Loucy (cell line): ENCODE measurements at regions not wholly inside any gene's neighbourhood (a gene's known extent, or its start where the extent isn't known, plus 50 kb on each side); places are given as distances from the start of the nearest gene placed in this dataset.
A peak's percentile ranks its signal among the peaks of the same experiment; 100 is the strongest.

ENCODE experiments used
- H2AFZ ChIP-seq: fragments of 200-600 bp; sonication (generic); 2 replicates; pipeline ENCODE4 v1.6.0; 2016; ENCODE audit warnings: antibody characterized with exemption, mild to moderate bottlenecking, low read length, moderate library complexity
- H3F3A ChIP-seq: fragments of 200-600 bp; 2 replicates; pipeline ENCODE4 v1.6.0; 2016; ENCODE audit warnings: antibody characterized with exemption, low read depth, mild to moderate bottlenecking
- H3K27me3 ChIP-seq: fragments of 200-600 bp; sonication (generic); 2 replicates; pipeline ENCODE4 v1.6.1; 2014; ENCODE audit warnings: low read length, mild to moderate bottlenecking; ENCODE audit not compliant: insufficient read depth, poor library complexity, severe bottlenecking
- H3K36me3 ChIP-seq: fragments of 200-600 bp; sonication (generic); 2 replicates; pipeline ENCODE4 v1.6.1; 2016; ENCODE audit warnings: low read length; ENCODE audit not compliant: insufficient read depth
- H3K4me1 ChIP-seq: fragments of 200-600 bp; sonication (generic); 2 replicates; pipeline ENCODE4 v1.5.1; 2014; ENCODE audit warnings: low read length, mild to moderate bottlenecking; ENCODE audit not compliant: insufficient read depth, poor library complexity, severe bottlenecking
- H3K4me2 ChIP-seq: fragments of 200-600 bp; sonication (generic); 2 replicates; pipeline ENCODE4 v1.6.0; 2014; ENCODE audit warnings: antibody characterized with exemption, low read length, low read depth, mild to moderate bottlenecking; ENCODE audit not compliant: poor library complexity, severe bottlenecking
- H3K4me3 ChIP-seq: fragments of 200-600 bp; sonication (generic); 2 replicates; pipeline ENCODE4 v1.5.1; 2014; ENCODE audit warnings: low read length, mild to moderate bottlenecking, mixed read lengths; ENCODE audit not compliant: poor library complexity, severe bottlenecking
- H3K79me2 ChIP-seq: fragments of 200-600 bp; sonication (generic); 2 replicates; pipeline ENCODE4 v1.6.1; 2014; ENCODE audit warnings: low read length; ENCODE audit not compliant: insufficient read depth
- H3K9ac ChIP-seq: fragments of 200-600 bp; sonication (generic); 2 replicates; pipeline ENCODE4 v1.6.0; 2014; ENCODE audit warnings: mild to moderate bottlenecking, low read depth, low read length, moderate library complexity; ENCODE audit not compliant: poor library complexity, severe bottlenecking
- H3K9me2 ChIP-seq: fragments of 200-600 bp; sonication (generic); replicated peaks from 2 replicates; pipeline ENCODE4 v1.6.1; 2016; ENCODE audit warnings: low read depth, low read length, mixed read lengths
- H3K9me3 ChIP-seq: fragments of 200-600 bp; sonication (generic); 2 replicates; pipeline ENCODE4 v1.6.1; 2014; ENCODE audit warnings: mild to moderate bottlenecking, antibody characterized with exemption, low read length, low read depth; ENCODE audit not compliant: insufficient read depth
- H4K20me1 ChIP-seq: fragments of 200-600 bp; sonication (generic); 2 replicates; pipeline ENCODE4 v1.6.0; 2014; ENCODE audit warnings: antibody characterized with exemption, low read length, mild to moderate bottlenecking; ENCODE audit not compliant: insufficient read depth, poor library complexity, severe bottlenecking
- EZH2phosphoT487 ChIP-seq: fragments of 200-600 bp; IDR thresholded peaks from 2 replicates; pipeline ENCODE4 v1.6.1; 2018; ENCODE audit warnings: antibody characterized with exemption, mild to moderate bottlenecking, moderate library complexity, borderline replicate concordance
- TF ChIP-seq, protein P1 (sequence below): fragments of 200-600 bp; sonication (generic); conservative IDR thresholded peaks from 2 replicates; pipeline ENCODE4 v1.5.1; 2014; ENCODE audit warnings: mild to moderate bottlenecking, antibody characterized with exemption, low read length

DNA sequence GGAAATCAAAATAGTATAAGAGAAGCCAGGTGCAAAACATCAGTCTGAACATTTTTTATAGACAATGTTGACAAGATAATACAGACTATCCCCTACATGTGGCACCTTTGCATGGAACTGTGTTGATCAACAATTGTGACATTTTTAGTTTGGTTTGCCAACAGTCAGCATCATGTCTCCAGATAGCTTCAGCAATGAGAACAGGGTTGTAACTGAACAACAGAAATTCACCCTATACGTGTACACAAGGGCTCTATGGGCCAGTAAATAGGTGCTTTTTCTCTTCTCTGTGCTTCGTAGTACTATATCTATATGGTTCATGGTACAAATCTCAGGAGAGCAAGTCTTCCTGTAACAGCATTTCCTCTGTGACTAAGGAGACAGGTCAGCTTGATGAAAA, 310.4 kb downstream of the ATXN7L3B start:
- Histone ChIP-seq H3K4me2 (no peak overlapping the region), H3F3A (no peaks in the 10 kb centered on the region), H2AFZ (no peak overlapping the region), H3K27me3 (no peaks in the 10 kb centered on the region), H3K36me3 (no peaks in the 10 kb centered on the region), H3K9me3 (no peaks in the 10 kb centered on the region), H3K9me2 (no peaks in the 10 kb centered on the region), H3K79me2 (no peaks in the 10 kb centered on the region), H4K20me1 (no peaks in the 10 kb centered on the region), H3K4me3 (no peak overlapping the region), H3K9ac (no peak overlapping the region), H3K4me1 (no peaks in the 10 kb centered on the region)
- no peak for TF ChIP-seq EZH2phosphoT487
- TF ChIP-seq, protein P1, sequence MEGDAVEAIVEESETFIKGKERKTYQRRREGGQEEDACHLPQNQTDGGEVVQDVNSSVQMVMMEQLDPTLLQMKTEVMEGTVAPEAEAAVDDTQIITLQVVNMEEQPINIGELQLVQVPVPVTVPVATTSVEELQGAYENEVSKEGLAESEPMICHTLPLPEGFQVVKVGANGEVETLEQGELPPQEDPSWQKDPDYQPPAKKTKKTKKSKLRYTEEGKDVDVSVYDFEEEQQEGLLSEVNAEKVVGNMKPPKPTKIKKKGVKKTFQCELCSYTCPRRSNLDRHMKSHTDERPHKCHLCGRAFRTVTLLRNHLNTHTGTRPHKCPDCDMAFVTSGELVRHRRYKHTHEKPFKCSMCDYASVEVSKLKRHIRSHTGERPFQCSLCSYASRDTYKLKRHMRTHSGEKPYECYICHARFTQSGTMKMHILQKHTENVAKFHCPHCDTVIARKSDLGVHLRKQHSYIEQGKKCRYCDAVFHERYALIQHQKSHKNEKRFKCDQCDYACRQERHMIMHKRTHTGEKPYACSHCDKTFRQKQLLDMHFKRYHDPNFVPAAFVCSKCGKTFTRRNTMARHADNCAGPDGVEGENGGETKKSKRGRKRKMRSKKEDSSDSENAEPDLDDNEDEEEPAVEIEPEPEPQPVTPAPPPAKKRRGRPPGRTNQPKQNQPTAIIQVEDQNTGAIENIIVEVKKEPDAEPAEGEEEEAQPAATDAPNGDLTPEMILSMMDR, result no peak

DNA sequence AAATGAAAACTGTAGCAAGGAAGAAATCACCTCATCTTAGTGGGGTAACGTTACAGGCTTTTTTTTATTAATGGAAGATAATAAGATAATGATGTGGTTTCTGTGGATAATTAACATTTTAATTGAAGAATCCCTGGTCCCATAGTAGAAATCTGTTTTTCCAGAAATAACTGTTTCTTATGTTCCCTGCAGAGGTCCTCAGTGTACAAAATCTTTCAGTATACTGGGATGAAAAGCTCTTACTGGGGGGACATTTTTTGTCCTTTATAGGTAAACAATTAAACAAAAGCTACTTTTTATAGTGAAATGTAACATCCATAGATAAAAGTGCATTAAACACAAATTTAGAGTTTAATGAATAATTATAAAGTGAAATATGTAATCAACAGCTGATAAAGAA, 312.2 kb downstream of the ATXN7L3B start:
- Histone ChIP-seq H3K9me3 (no peaks in the 10 kb centered on the region), H3F3A (no peaks in the 10 kb centered on the region), H3K9me2 (no peaks in the 10 kb centered on the region), H3K36me3 (no peaks in the 10 kb centered on the region), H3K79me2 (no peaks in the 10 kb centered on the region), H4K20me1 (no peaks in the 10 kb centered on the region), H3K4me2 (no peak overlapping the region), H2AFZ (no peak overlapping the region), H3K4me3 (no peak overlapping the region), H3K9ac (no peak overlapping the region), H3K4me1 (no peaks in the 10 kb centered on the region), H3K27me3 (no peaks in the 10 kb centered on the region)
- no peak for TF ChIP-seq EZH2phosphoT487
- TF ChIP-seq, protein P1, result peak; percentile 38

DNA sequence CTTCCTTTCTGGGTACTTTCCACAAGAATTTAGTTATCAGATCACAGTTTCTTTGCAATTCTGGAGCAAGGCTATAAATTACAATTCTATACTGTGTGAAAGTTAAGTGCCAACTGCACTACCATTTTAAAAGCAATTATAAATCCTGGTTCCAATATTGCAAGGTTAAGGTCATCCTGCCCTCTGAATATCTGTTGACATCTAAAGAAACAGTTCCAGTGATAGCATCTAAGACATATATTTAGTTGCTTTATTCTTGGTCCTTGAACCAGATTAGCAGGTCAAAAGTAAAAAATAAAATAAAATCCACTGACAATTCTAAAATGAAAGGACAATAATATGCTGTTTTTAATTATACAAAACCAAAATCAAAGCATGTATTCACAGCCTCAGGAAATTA, 334.2 kb downstream of the ATXN7L3B start:
- H3K4me2 ChIP-seq, result no peak overlapping the region
- no peaks in the 10 kb centered on the region for H4K20me1 ChIP-seq
- no peak overlapping the region for H2AFZ ChIP-seq
- no peaks in the 10 kb centered on the region for H3K4me1 ChIP-seq
- H3K27me3 ChIP-seq, result no peaks in the 10 kb centered on the region
- no peaks in the 10 kb centered on the region for H3K9me2 ChIP-seq
- no peak overlapping the region for H3K9ac ChIP-seq
- H3F3A ChIP-seq, result no peaks in the 10 kb centered on the region
- H3K36me3 ChIP-seq, result no peaks in the 10 kb centered on the region
- no peaks in the 10 kb centered on the region for H3K79me2 ChIP-seq
- no peaks in the 10 kb centered on the region for H3K9me3 ChIP-seq
- no peak overlapping the region for H3K4me3 ChIP-seq
- TF ChIP-seq, protein P1, result no peak
- no peak for TF ChIP-seq EZH2phosphoT487
